ENCODE measurements at regions not wholly inside any gene's neighbourhood (a gene's known extent, or its start where the extent isn't known, plus 50 kb on each side); places are given as distances from the start of the nearest gene placed in this dataset.

GRCh38 chr3:84600703-84601225 lies 358.0 kb upstream of the CADM2 start:
- TF ChIP-seq CTCF (IDR thresholded peaks at IDR 0.05 in 2 of 3, conservative IDR thresholded peaks at IDR 0.05 in 1 of 3; ENCODE audit: control insufficient read depth in 2 of 3, extremely low read depth in 1 of 3, insufficient read depth in 1 of 3, low read depth in 3 of 3, low read length in 3 of 3) (no peak), SMC3 (IDR thresholded peaks at IDR 0.05; ENCODE audit: borderline replicate concordance, low read length) (no peak), MEF2A (IDR thresholded peaks at IDR 0.05; ENCODE audit: insufficient read depth, low read depth, low read length) (no peak), ZBTB33 (IDR thresholded peaks at IDR 0.05) (no peak), POLR2A (IDR thresholded peaks at IDR 0.05; ENCODE audit: low read depth, low read length) (no peak), NKRF (conservative IDR thresholded peaks at IDR 0.05) (no peak), MYC (IDR thresholded peaks at IDR 0.05; ENCODE audit: insufficient read depth, insufficient read length, insufficient replicate concordance, low read length, severe bottlenecking) (no peak), REST (IDR thresholded peaks at IDR 0.05; ENCODE audit: low read depth, low read length) (no peak), SP1 (IDR thresholded peaks at IDR 0.05; ENCODE audit: low read depth, low read length) (no peak), USF2 (IDR thresholded peaks at IDR 0.05; ENCODE audit: borderline replicate concordance, low read depth, low read length) (no peak)
